Peyer's patch (tissue), 4 donors: ENCODE measurements at regions not wholly inside any gene's neighbourhood (a gene's known extent, or its start where the extent isn't known, plus 50 kb on each side); places are given as distances from the start of the nearest gene placed in this dataset.

Experiments
- POLR2A ChIP-seq, 2 donors: fragments of 450-650 bp; IDR thresholded peaks; one replicate each; pipeline ENCODE4 v1.5.1; 2017; ENCODE audit warnings: antibody characterized with exemption in 2 of 2, mild to moderate bottlenecking in 2 of 2, moderate library complexity in 2 of 2
- TF ChIP-seq, protein P1 (sequence below), 6 experiments: fragments of 450-650 bp in 4 of 6; fragments of 200-600 bp in 2 of 6; sonication (generic) in 1 of 6; IDR thresholded peaks; one replicate each; pipeline ENCODE4 v1.5.1; 2017 to 2019; ENCODE audit warnings: antibody characterized with exemption in 6 of 6, mild to moderate bottlenecking in 3 of 6, moderate library complexity in 1 of 6

- TF ChIP-seq, protein P1, sequence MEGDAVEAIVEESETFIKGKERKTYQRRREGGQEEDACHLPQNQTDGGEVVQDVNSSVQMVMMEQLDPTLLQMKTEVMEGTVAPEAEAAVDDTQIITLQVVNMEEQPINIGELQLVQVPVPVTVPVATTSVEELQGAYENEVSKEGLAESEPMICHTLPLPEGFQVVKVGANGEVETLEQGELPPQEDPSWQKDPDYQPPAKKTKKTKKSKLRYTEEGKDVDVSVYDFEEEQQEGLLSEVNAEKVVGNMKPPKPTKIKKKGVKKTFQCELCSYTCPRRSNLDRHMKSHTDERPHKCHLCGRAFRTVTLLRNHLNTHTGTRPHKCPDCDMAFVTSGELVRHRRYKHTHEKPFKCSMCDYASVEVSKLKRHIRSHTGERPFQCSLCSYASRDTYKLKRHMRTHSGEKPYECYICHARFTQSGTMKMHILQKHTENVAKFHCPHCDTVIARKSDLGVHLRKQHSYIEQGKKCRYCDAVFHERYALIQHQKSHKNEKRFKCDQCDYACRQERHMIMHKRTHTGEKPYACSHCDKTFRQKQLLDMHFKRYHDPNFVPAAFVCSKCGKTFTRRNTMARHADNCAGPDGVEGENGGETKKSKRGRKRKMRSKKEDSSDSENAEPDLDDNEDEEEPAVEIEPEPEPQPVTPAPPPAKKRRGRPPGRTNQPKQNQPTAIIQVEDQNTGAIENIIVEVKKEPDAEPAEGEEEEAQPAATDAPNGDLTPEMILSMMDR (IDR thresholded peaks at IDR 0.05): no peak
- TF ChIP-seq POLR2A (IDR thresholded peaks at IDR 0.05): no peak
Observed at GRCh38 chrY:17381431-17382070, 498.5 kb downstream of the CDY2B start.
